ENCODE measurements at regions not wholly inside any gene's neighbourhood (a gene's known extent, or its start where the extent isn't known, plus 50 kb on each side); places are given as distances from the start of the nearest gene placed in this dataset.

- ATAC-seq (no peak), DNase-seq (no peak)
- no peaks in the 10 kb centered on the region for H3K4me1 Mint-ChIP-seq
- H3K27ac Mint-ChIP-seq: no peak overlapping the region
- no peaks in the 10 kb centered on the region for H3K27me3 Mint-ChIP-seq
- H3K4me3 Mint-ChIP-seq: no peak overlapping the region
- peaks cover 0 to 31% of the 10 kb centered on the region in 2 donors for H3K9me3 Mint-ChIP-seq
Measured at GRCh38 chr18:27428120-27428519, 243.0 kb upstream of the CHST9 start.

GRCh38 chr18:27423581-27423980 lies 238.5 kb upstream of the CHST9 start:
- Mint-ChIP-seq H3K4me1 (no peaks in the 10 kb centered on the region), H3K27ac (no peak overlapping the region), H3K27me3 (no peaks in the 10 kb centered on the region), H3K9me3 (peaks cover 16 to 18% of the 10 kb centered on the region in 2 donors), H3K4me3 (no peak overlapping the region)
- no peak for ATAC-seq
- no peak for DNase-seq

- Mint-ChIP-seq H3K4me1 (no peaks in the 10 kb centered on the region), H3K27me3 (no peaks in the 10 kb centered on the region), H3K9me3 (peaks cover 16 to 20% of the 10 kb centered on the region in 2 donors), H3K4me3 (no peak overlapping the region), H3K27ac (no peak overlapping the region)
- ATAC-seq (no peak), DNase-seq (no peak)
Measured at GRCh38 chr18:27419646-27420045, 234.5 kb upstream of the CHST9 start.

- Mint-ChIP-seq H3K9me3 (peaks cover 7 to 12% of the 10 kb centered on the region in 2 donors), H3K4me3 (no peak overlapping the region), H3K4me1 (no peaks in the 10 kb centered on the region), H3K27me3 (no peaks in the 10 kb centered on the region), H3K27ac (no peak overlapping the region)
- DNase-seq (no peak), ATAC-seq (no peak)
Measured at GRCh38 chr18:27415495-27415894, 230.4 kb upstream of the CHST9 start.

- H3K27ac Mint-ChIP-seq: no peak overlapping the region
- ATAC-seq (no peak), DNase-seq (no peak)
- no peaks in the 10 kb centered on the region for H3K27me3 Mint-ChIP-seq
- H3K9me3 Mint-ChIP-seq: peaks cover 7 to 9% of the 10 kb centered on the region in 2 donors
- H3K4me3 Mint-ChIP-seq: no peak overlapping the region
- H3K4me1 Mint-ChIP-seq: no peaks in the 10 kb centered on the region
Measured at GRCh38 chr18:27414682-27415081, 229.6 kb upstream of the CHST9 start.

- no peaks in the 10 kb centered on the region for H3K27me3 Mint-ChIP-seq
- H3K4me1 Mint-ChIP-seq: no peaks in the 10 kb centered on the region
- no peak overlapping the region for H3K27ac Mint-ChIP-seq
- DNase-seq (no peak), ATAC-seq (no peak)
- peaks cover 7 to 9% of the 10 kb centered on the region in 2 donors for H3K9me3 Mint-ChIP-seq
- H3K4me3 Mint-ChIP-seq: no peak overlapping the region
Measured at GRCh38 chr18:27413495-27414401, 228.6 kb upstream of the CHST9 start.

GRCh38 chr18:27412556-27412955 lies 227.4 kb upstream of the CHST9 start:
- no peak for DNase-seq
- Mint-ChIP-seq H3K9me3 (peaks cover 6 to 7% of the 10 kb centered on the region in 2 donors), H3K27me3 (no peaks in the 10 kb centered on the region), H3K4me3 (no peak overlapping the region), H3K4me1 (no peaks in the 10 kb centered on the region), H3K27ac (no peak overlapping the region)
- no peak for ATAC-seq

- ATAC-seq (no peak), DNase-seq (no peak)
- Mint-ChIP-seq H3K27me3 (no peaks in the 10 kb centered on the region), H3K9me3 (peaks cover 4 to 7% of the 10 kb centered on the region in 2 donors), H3K4me3 (no peak overlapping the region), H3K27ac (no peak overlapping the region), H3K4me1 (no peaks in the 10 kb centered on the region)
Measured at GRCh38 chr18:27411911-27412310, 226.8 kb upstream of the CHST9 start.

GRCh38 chr18:27411013-27411412 lies 225.9 kb upstream of the CHST9 start:
- no peak for DNase-seq
- no peak overlapping the region for H3K4me3 Mint-ChIP-seq
- ATAC-seq: no peak
- peaks cover 4 to 7% of the 10 kb centered on the region in 2 donors for H3K9me3 Mint-ChIP-seq
- H3K27ac Mint-ChIP-seq: no peak overlapping the region
- no peaks in the 10 kb centered on the region for H3K27me3 Mint-ChIP-seq
- no peaks in the 10 kb centered on the region for H3K4me1 Mint-ChIP-seq

- Mint-ChIP-seq H3K4me3 (no peak overlapping the region), H3K27me3 (no peaks in the 10 kb centered on the region), H3K9me3 (no peaks in the 10 kb centered on the region), H3K4me1 (no peaks in the 10 kb centered on the region), H3K27ac (no peak overlapping the region)
- ATAC-seq (no peak), DNase-seq (no peak)
Measured at GRCh38 chr18:27404855-27405254, 219.7 kb upstream of the CHST9 start.

- DNase-seq (no peak), ATAC-seq (no peak)
- no peak overlapping the region for H3K27ac Mint-ChIP-seq
- H3K4me3 Mint-ChIP-seq: no peak overlapping the region
- H3K9me3 Mint-ChIP-seq: no peaks in the 10 kb centered on the region
- H3K4me1 Mint-ChIP-seq: no peaks in the 10 kb centered on the region
- no peaks in the 10 kb centered on the region for H3K27me3 Mint-ChIP-seq
Measured at GRCh38 chr18:27400001-27400400, 214.9 kb upstream of the CHST9 start.

GRCh38 chr18:27395752-27396151 lies 210.6 kb upstream of the CHST9 start:
- DNase-seq (no peak), ATAC-seq (no peak)
- no peak overlapping the region for H3K27ac Mint-ChIP-seq
- no peaks in the 10 kb centered on the region for H3K27me3 Mint-ChIP-seq
- H3K4me1 Mint-ChIP-seq: no peaks in the 10 kb centered on the region
- no peak overlapping the region for H3K4me3 Mint-ChIP-seq
- H3K9me3 Mint-ChIP-seq: peaks cover 0 to 6% of the 10 kb centered on the region in 2 donors

GRCh38 chr18:27394687-27395086 lies 209.6 kb upstream of the CHST9 start:
- Mint-ChIP-seq H3K4me3 (no peak overlapping the region), H3K27ac (no peak overlapping the region), H3K27me3 (no peaks in the 10 kb centered on the region), H3K4me1 (no peaks in the 10 kb centered on the region), H3K9me3 (peaks cover 0 to 7% of the 10 kb centered on the region in 2 donors)
- no peak for DNase-seq
- no peak for ATAC-seq

GRCh38 chr18:27382567-27383216 lies 197.6 kb upstream of the CHST9 start:
- Mint-ChIP-seq H3K4me3 (no peak overlapping the region), H3K9me3 (peaks cover 19 to 21% of the 10 kb centered on the region in 2 donors), H3K27me3 (no peaks in the 10 kb centered on the region), H3K27ac (no peak overlapping the region), H3K4me1 (no peaks in the 10 kb centered on the region)
- ATAC-seq (no peak), DNase-seq (no peak)

GRCh38 chr18:27378431-27379095 lies 193.5 kb upstream of the CHST9 start:
- Mint-ChIP-seq H3K4me3 (no peak overlapping the region), H3K27me3 (no peaks in the 10 kb centered on the region), H3K9me3 (peaks cover 19 to 20% of the 10 kb centered on the region in 2 donors), H3K27ac (no peak overlapping the region), H3K4me1 (no peaks in the 10 kb centered on the region)
- DNase-seq (peak in 1 of 2 donors; percentile 11), ATAC-seq (peak; percentile 50)

GRCh38 chr18:27377251-27377650 lies 192.1 kb upstream of the CHST9 start:
- Mint-ChIP-seq H3K9me3 (peaks cover 28% of the 10 kb centered on the region in 2 donors), H3K27me3 (no peaks in the 10 kb centered on the region), H3K27ac (peak overlapping the region in 1 of 2 donors; percentile 19), H3K4me1 (no peaks in the 10 kb centered on the region), H3K4me3 (no peak overlapping the region)
- DNase-seq (no peak), ATAC-seq (no peak)
